A673 (cell line): ENCODE measurements at regions not wholly inside any gene's neighbourhood (a gene's known extent, or its start where the extent isn't known, plus 50 kb on each side); places are given as distances from the start of the nearest gene placed in this dataset.

Source experiments
- BruUV-seq: library from RNA; stranded (reverse); fragments of 400-500 nt; replicated peaks from 2 replicates; lab custom pipeline; 2021; lab: Mats Ljungman, UMichigan
- CTCF ChIA-PET: fragments of 300-600 bp; sonication (Branson Sonifier 250); formaldehyde crosslinking; loops from one replicate; lab custom pipeline; 2022; ENCODE audit warnings: antibody characterized with exemption; lab: Charles Lee
- POLR2A ChIA-PET: fragments of 300-600 bp; sonication (Branson Sonifier 250); formaldehyde crosslinking; loops from one replicate; lab custom pipeline; 2022; ENCODE audit warnings: antibody characterized with exemption; ENCODE audit not compliant: low non-redundant PET; lab: Charles Lee
- DNase-seq: peaks from one replicate; pipeline ENCODE4 v3.0.0-alpha.2; 2015; ENCODE audit warnings: low spot score
- H3K27ac ChIP-seq: fragments of 200-600 bp; sonication (generic); 2 replicates; pipeline ENCODE4 v1.5.1; 2016; ENCODE audit warnings: mixed run types, low read depth, mild to moderate bottlenecking, mixed read lengths, antibody characterized with exemption, low read length; ENCODE audit not compliant: poor library complexity, severe bottlenecking
- H3K27me3 ChIP-seq: fragments of 200-600 bp; sonication (generic); replicated peaks from 2 replicates; pipeline ENCODE4 v1.6.1; 2017; ENCODE audit warnings: mixed run types, low read depth, mild to moderate bottlenecking, mixed read lengths, antibody characterized with exemption, low read length; ENCODE audit not compliant: insufficient read depth, poor library complexity
- H3K36me3 ChIP-seq: fragments of 200-600 bp; sonication (generic); 2 replicates; pipeline ENCODE4 v1.6.1; 2016; ENCODE audit warnings: mixed run types, mild to moderate bottlenecking, mixed read lengths, antibody characterized with exemption, low read length; ENCODE audit not compliant: insufficient read depth, poor library complexity, severe bottlenecking
- H3K4me1 ChIP-seq: fragments of 200-600 bp; sonication (generic); 2 replicates; pipeline ENCODE4 v1.6.1; 2017; ENCODE audit warnings: mixed run types, mild to moderate bottlenecking, mixed read lengths, antibody characterized with exemption, low read length; ENCODE audit not compliant: insufficient read depth, poor library complexity, severe bottlenecking
- H3K4me3 ChIP-seq: fragments of 200-600 bp; sonication (generic); 2 replicates; pipeline ENCODE4 v1.5.1; 2016; ENCODE audit warnings: low read depth, mixed run types, mild to moderate bottlenecking, mixed read lengths, low read length; ENCODE audit not compliant: poor library complexity, severe bottlenecking
- H3K9me3 ChIP-seq: fragments of 200-600 bp; sonication (generic); 2 replicates; pipeline ENCODE4 v1.6.1; 2016; ENCODE audit warnings: mixed run types, low read depth, mild to moderate bottlenecking, mixed read lengths, antibody characterized with exemption, low read length; ENCODE audit not compliant: poor library complexity, severe bottlenecking
- CTCF ChIP-seq: fragments of 300-800, 200-600 bp; sonication (generic); conservative IDR thresholded peaks from 2 replicates; pipeline ENCODE4 v1.5.1; 2017; ENCODE audit warnings: low read depth, mild to moderate bottlenecking, antibody characterized with exemption, low read length, moderate library complexity, mixed read lengths
- EZH2 ChIP-seq: fragments of 200-600 bp; sonication (generic); IDR thresholded peaks from 2 replicates; pipeline ENCODE4 v1.6.1; 2017; ENCODE audit warnings: borderline replicate concordance, low read depth, mild to moderate bottlenecking, mixed read lengths, antibody characterized with exemption, low read length; ENCODE audit not compliant: poor library complexity, severe bottlenecking
- intact Hi-C: fragments of 100-400 bp; cut with micrococcal nuclease; formaldehyde crosslinking; loops from one replicate; pipeline ENCODE4 v1.10.0; 2022; ENCODE audit not compliant: unreplicated experiment

- Histone ChIP-seq H3K27ac (no peak overlapping the region), H3K36me3 (no peaks in the 10 kb centered on the region), H3K4me3 (no peak overlapping the region), H3K9me3 (no peaks in the 10 kb centered on the region), H3K4me1 (no peaks in the 10 kb centered on the region), H3K27me3 (no peaks in the 10 kb centered on the region)
- CTCF ChIA-PET = no interaction called here
- no peak for TF ChIP-seq EZH2
- TF ChIP-seq CTCF = no peak
- intact Hi-C loops = no loop called here
- POLR2A ChIA-PET = no interaction called here
- no TSS peak for BruUV-seq
- no peak for DNase-seq
Observed at GRCh38 chr2:184410160-184410559, 188.2 kb upstream of the ZNF804A start.

GRCh38 chr2:184413221-184413620 is 185.1 kb upstream of the ZNF804A start:
- no peak for DNase-seq
- no peaks in the 10 kb centered on the region for H3K9me3 ChIP-seq
- TF ChIP-seq CTCF (no peak), EZH2 (no peak)
- no peaks in the 10 kb centered on the region for H3K36me3 ChIP-seq
- no peak overlapping the region for H3K27ac ChIP-seq
- no peaks in the 10 kb centered on the region for H3K4me1 ChIP-seq
- no peak overlapping the region for H3K4me3 ChIP-seq
- POLR2A ChIA-PET = no interaction called here
- BruUV-seq = no TSS peak
- CTCF ChIA-PET = no interaction called here
- H3K27me3 ChIP-seq = no peaks in the 10 kb centered on the region
- intact Hi-C loops = no loop called here

GRCh38 chr2:184413671-184414229 is 184.6 kb upstream of the ZNF804A start:
- POLR2A ChIA-PET = no interaction called here
- Histone ChIP-seq H3K27me3 (no peaks in the 10 kb centered on the region), H3K4me3 (no peak overlapping the region), H3K4me1 (no peaks in the 10 kb centered on the region), H3K36me3 (no peaks in the 10 kb centered on the region), H3K27ac (no peak overlapping the region), H3K9me3 (no peaks in the 10 kb centered on the region)
- TF ChIP-seq EZH2 (no peak), CTCF (no peak)
- BruUV-seq = no TSS peak
- intact Hi-C loops = no loop called here
- DNase-seq = no peak
- CTCF ChIA-PET = no interaction called here
